ENCODE measurements at regions not wholly inside any gene's neighbourhood (a gene's known extent, or its start where the extent isn't known, plus 50 kb on each side); places are given as distances from the start of the nearest gene placed in this dataset.

DNA sequence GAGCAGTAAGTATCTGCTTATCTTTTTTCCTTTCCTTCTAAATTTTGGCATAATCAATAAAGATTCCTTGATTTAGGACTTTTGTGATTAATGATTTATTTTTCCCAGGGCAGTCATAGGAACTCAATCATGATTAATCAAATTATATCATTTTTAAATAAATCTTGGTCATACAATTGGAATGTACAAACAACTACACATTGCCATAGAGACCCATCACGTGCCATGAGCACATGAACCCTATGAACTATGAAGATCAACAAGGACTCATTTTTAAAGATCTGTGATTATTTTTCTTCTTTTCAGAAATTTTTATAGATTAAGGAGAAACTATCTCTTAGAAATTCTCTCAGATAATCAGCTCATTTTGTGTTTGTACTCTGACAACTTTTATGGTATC is 622.4 kb downstream of the BCKDHB start:
- DNase-seq = no peak

GRCh38 chr6:80728101-80728750 is 621.8 kb downstream of the BCKDHB start:
- DNase-seq = peak; percentile 24

DNA sequence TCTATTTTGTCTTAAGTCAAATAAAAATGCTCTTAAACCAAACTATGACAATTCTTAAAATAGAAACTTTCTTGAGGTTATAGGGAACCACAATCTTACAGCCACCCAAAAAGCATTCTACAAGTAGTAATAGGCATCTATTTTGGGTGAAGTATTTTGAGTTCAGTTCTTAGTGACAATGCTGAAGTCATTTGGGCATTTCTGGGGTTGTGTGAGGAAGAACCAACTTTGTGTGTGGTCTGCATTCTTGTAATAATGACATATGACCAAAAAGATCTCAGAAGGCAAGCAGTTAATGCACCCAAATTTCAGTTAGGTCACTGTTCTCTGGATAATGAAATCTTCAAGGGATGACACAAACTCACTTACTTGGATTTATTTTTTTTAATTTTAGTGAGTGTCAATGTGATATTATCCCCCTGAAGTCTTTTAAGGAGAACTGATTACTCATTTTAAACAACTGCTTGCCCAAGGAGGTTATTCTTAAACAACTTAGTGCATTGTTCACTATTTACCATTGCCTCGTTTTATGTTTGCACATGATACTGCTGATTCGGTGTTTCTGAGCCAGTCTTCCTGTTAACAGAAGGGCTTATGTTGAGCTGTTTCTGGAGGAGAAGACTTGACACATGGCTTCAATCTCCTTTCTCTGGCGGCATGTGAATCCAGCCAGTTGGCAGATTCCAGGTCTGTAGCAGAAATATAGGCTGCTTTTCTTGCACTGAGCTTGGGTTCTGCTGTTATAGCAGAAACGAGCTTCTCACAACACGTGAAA is 618.9 kb downstream of the BCKDHB start:
- DNase-seq = no peak

DNA sequence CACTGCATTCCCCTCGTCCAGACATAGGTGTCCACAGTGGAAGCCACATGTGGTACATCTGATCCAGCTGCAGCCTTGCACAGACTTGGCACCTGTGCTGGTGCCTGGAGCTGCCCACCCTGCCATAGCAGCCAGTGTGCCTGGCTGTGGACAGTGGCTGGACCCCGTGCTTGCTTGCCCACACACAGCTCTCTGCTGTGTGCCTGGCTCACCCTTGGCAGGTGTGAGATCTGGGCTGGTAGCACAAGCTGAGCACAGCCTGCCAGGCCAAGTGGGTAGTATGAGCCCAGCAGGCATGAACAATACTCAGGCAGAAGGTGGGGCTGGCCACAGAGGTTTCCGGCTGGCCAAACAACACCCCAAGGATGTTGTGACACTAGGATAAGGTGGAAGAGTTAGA is 614.4 kb downstream of the BCKDHB start:
- DNase-seq = no peak

- no peak for DNase-seq
These were observed 608.0 kb downstream of the BCKDHB start for GRCh38 chr6:80714513-80714912.

- no peak for DNase-seq
These were observed 592.0 kb downstream of the BCKDHB start for GRCh38 chr6:80698459-80698858.

DNA sequence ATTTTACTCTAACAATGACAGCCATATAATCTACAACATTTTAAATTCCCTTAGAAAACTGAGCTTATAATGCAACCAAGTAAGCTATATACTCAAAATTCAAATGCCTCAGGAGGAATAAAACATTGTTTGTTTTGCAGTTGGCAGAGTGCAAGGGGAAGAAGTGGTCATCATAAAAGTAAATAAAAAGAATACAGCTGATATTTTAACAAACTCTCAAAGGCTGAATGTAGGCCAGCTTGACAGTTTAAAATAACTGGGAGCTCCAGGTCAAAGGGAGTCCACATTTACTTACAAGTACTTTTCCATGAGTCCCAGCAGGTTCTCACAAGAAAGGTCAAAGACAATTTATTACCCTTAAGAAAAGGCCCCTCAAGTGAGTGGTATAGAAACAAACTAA is 589.8 kb downstream of the BCKDHB start:
- DNase-seq = no peak

GRCh38 chr6:80690551-80691131 is 584.2 kb downstream of the BCKDHB start:
- DNase-seq = peak; percentile 59

GRCh38 chr6:80689716-80690395 is 583.4 kb downstream of the BCKDHB start:
- DNase-seq = peak; percentile 34

GRCh38 chr6:80679992-80680391 is 573.5 kb downstream of the BCKDHB start:
- no peak for DNase-seq

GRCh38 chr6:80676386-80676785 is 569.9 kb downstream of the BCKDHB start:
- DNase-seq = no peak

DNA sequence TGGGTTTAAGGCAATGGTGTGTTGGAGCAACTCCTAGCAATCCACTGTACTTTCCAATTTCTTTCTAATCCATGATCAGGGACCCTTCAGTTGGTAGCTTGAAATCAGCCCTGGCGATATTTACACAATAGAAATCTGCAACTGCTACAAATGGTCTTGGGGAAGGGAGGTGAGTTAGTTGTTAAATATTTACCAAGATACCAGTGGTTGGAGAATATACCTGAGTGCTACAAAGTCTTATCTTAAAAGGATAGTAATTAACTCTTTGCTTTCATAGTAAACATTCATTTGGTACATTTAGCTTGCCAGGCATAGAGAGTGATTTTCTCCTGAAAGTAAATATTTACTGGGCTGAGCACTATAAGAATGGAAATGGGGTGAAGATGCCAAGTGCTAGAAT is 568.2 kb downstream of the BCKDHB start:
- no peak for DNase-seq

DNA sequence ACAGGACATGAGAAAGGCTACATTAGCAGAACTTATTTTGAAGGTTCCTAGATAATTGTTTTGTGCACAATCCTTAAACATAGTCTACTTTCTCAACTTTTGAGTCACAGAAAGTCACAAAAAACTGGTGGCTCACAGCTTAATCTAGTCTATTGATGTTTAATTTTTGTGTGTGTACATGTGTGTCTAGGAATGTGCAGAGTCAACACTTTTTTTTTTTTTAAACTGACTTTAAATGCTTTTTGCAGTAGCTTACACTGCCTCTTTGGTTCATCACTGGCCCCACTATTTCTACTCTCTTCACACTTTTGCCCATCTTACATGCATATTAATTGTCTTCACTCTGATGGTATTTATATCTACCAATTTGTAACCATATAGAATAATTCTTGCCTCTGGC is 566.9 kb downstream of the BCKDHB start:
- DNase-seq = no peak

DNA sequence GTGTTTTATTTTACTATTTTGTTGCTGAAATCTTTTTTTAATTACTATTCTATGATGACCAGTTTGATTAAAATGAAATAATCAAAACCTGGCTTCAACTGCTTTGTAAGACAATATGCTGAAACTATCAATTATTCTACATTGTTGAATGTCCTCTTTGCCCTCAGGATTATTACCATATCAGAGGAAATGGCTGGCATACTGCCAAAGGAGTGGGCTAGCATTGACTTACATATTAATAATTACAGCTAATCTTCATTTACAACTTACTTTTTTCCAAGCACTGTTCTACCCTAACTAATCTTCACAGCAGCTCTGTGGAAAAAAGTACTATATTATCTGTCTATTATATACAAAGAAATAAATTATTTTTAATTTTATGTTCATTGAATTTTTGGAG is 560.5 kb downstream of the BCKDHB start:
- no peak for DNase-seq

- DNase-seq = no peak
These were observed 552.5 kb downstream of the BCKDHB start for GRCh38 chr6:80658926-80659325.

- DNase-seq = no peak
These were observed 540.7 kb downstream of the BCKDHB start for GRCh38 chr6:80647156-80647555.

GRCh38 chr6:80643881-80644280 is 537.4 kb downstream of the BCKDHB start:
- no peak for DNase-seq

- no peak for DNase-seq
These were observed 536.0 kb downstream of the BCKDHB start for GRCh38 chr6:80642452-80642851.

DNA sequence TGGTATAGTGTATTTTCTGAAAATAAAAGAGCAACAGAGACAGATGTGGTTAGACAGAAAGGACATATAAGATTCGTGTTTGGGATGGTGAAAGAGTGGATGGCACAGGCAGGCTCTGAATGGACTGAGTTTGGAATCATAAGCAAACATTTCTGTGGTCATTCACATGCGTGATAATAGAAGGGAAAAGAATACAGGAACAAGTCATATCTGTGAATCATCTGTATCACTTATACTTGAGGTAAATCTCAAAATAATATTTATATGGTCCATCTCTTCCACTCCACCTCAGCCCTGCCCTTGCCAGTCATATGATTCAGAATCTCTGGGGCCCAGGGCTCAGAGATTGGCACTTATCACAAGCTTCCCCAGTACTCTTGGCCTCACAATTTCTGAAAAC is 535.1 kb downstream of the BCKDHB start:
- DNase-seq = no peak

- DNase-seq = no peak
These were observed 533.7 kb downstream of the BCKDHB start for GRCh38 chr6:80640176-80640575.

DNA sequence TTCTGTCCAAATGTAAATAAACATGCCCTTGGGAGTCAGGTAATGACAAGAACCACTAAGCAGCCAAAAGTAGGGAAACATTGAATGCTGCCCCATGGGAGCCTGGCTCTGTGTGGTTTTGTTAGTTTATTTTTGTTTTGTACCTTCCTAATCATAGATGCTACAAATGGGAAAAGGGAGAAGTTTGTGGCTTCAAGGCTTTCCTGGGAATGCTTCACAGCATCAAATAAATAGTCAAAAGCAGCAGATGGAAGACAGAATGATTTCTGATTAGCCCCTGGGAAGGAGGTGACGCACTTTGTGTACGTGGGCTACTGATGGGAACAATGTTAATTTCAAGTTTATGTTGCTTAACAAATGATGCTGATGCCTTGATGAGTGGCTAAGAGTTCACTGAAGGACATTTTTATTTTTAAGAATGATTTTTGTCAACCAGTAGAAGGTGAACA is 532.7 kb downstream of the BCKDHB start:
- DNase-seq = no peak

- DNase-seq = peak; percentile 16
These were observed 532.0 kb downstream of the BCKDHB start for GRCh38 chr6:80638213-80639055.
